Esophagus (tissue), 2 donors: ENCODE measurements at regions not wholly inside any gene's neighbourhood (a gene's known extent, or its start where the extent isn't known, plus 50 kb on each side); places are given as distances from the start of the nearest gene placed in this dataset.

ENCODE experiments used
- H3K27ac ChIP-seq, 2 donors: one replicate each; pipeline ENCODE4 v1.5.1; 2013; ENCODE audit warnings: low read depth in 2 of 2, mild to moderate bottlenecking in 2 of 2, inconsistent platforms in 1 of 2, low read length in 1 of 2, moderate library complexity in 1 of 2
- H3K27me3 ChIP-seq, 2 donors: one replicate each; pipeline ENCODE4 v1.6.1; 2013; ENCODE audit warnings: low read length in 2 of 2, control low read depth in 1 of 2, mild to moderate bottlenecking in 1 of 2; ENCODE audit not compliant: insufficient read depth in 2 of 2, control insufficient read depth in 1 of 2
- H3K36me3 ChIP-seq, 2 donors: one replicate each; pipeline ENCODE4 v1.6.1; 2013; ENCODE audit warnings: low read length in 1 of 2; ENCODE audit not compliant: control insufficient read depth in 2 of 2, insufficient read depth in 2 of 2
- H3K4me1 ChIP-seq, 2 donors: one replicate each; pipeline ENCODE4 v1.6.1; 2013; ENCODE audit warnings: low read length in 1 of 2; ENCODE audit not compliant: control insufficient read depth in 2 of 2, insufficient read depth in 2 of 2
- H3K4me3 ChIP-seq, 2 donors: one replicate each; pipeline ENCODE4 v1.5.1; 2013; ENCODE audit warnings: low read length in 2 of 2, mild to moderate bottlenecking in 2 of 2, low read depth in 1 of 2, moderate library complexity in 1 of 2
- H3K9me3 ChIP-seq, 2 donors: one replicate each; pipeline ENCODE4 v1.6.1; 2013; ENCODE audit warnings: mild to moderate bottlenecking in 2 of 2, low read depth in 1 of 2, low read length in 1 of 2, moderate library complexity in 1 of 2; ENCODE audit not compliant: control insufficient read depth in 2 of 2, insufficient read depth in 1 of 2
- WGBS, 2 donors: extraction: QIAGEN DNeasy Blood & Tissue Kit; methylation state at CpG; one replicate each; pipeline ENCODE4 v1.1.7; 2013; 5-methylcytosine and 5-hydroxymethylcytosine counted together
- donor health status: healthy with polysubstance abuse.
- donor health status: Bipolar disorder and iron deficiency.

GRCh38 chr4:121213940-121214339 lies 49.8 kb upstream of the TNIP3 start:
- Histone ChIP-seq H3K36me3 (no peaks in the 10 kb centered on the region), H3K4me1 (no peaks in the 10 kb centered on the region), H3K27me3 (no peaks in the 10 kb centered on the region), H3K4me3 (no peak overlapping the region), H3K9me3 (no peaks in the 10 kb centered on the region), H3K27ac (no peak overlapping the region)
- 68 to 75% methylated on average over 7 of the region's 7 CpGs for WGBS, 2 donors
